IMR-90 (cell line): ENCODE measurements at regions not wholly inside any gene's neighbourhood (a gene's known extent, or its start where the extent isn't known, plus 50 kb on each side); places are given as distances from the start of the nearest gene placed in this dataset.

Source experiments
- ATAC-seq: fragments of 200-7000 bp; cut with Tn5 transposase; 2 replicates; pipeline ENCODE4 v1.9.1; 2020; ENCODE audit warnings: low read depth, mild to moderate bottlenecking, moderate library complexity
- BruUV-seq: library from RNA; stranded (reverse); fragments of 400-500 nt; replicated peaks from 2 replicates; lab custom pipeline; 2021; lab: Mats Ljungman, UMichigan
- CTCF ChIA-PET: fragments of 300-600 bp; formaldehyde crosslinking; extraction: SDS; loops from one replicate; lab custom pipeline; 2021; ENCODE audit warnings: antibody characterized with exemption; lab: Yijun Ruan, JAX
- POLR2A ChIA-PET: fragments of 300-600 bp; sonication (Branson Sonifier 250); formaldehyde crosslinking; loops from one replicate; lab custom pipeline; 2022; ENCODE audit warnings: antibody characterized with exemption; ENCODE audit not compliant: unreplicated experiment; lab: Charles Lee
- DNase-seq: peaks from one replicate; pipeline ENCODE4 v3.0.0; 2013
- H2AFZ ChIP-seq: replicated peaks from 2 replicates; pipeline ENCODE3; 2013; ENCODE audit warnings: low read length, mild to moderate bottlenecking; ENCODE audit not compliant: poor library complexity
- H2AK5ac ChIP-seq: 2 replicates; pipeline ENCODE4 v1.6.1; 2013; ENCODE audit warnings: low read depth, low read length, inconsistent platforms
- H2AK9ac ChIP-seq: replicated peaks from 2 replicates; pipeline ENCODE3; 2013; ENCODE audit warnings: mild to moderate bottlenecking, low read depth, low read length, moderate library complexity; ENCODE audit not compliant: poor library complexity
- H2BK120ac ChIP-seq: 2 replicates; pipeline ENCODE4 v1.6.1; 2013; ENCODE audit warnings: low read depth, low read length, inconsistent platforms
- H2BK15ac ChIP-seq: 3 replicates; pipeline ENCODE4 v1.6.1; 2013; ENCODE audit warnings: low read depth, low read length, inconsistent platforms
- H2BK20ac ChIP-seq: 2 replicates; pipeline ENCODE4 v1.6.1; 2013; ENCODE audit warnings: low read depth, mild to moderate bottlenecking, inconsistent platforms, low read length, moderate library complexity
- H2BK5ac ChIP-seq: 2 replicates; pipeline ENCODE4 v1.6.1; 2013; ENCODE audit warnings: mild to moderate bottlenecking, low read depth, low read length, inconsistent platforms; ENCODE audit not compliant: poor library complexity, severe bottlenecking
- H3K14ac ChIP-seq: replicated peaks from 2 replicates; pipeline ENCODE4 v1.6.1; 2013; ENCODE audit warnings: low read depth, low read length, inconsistent platforms
- H3K18ac ChIP-seq: 2 replicates; pipeline ENCODE4 v1.6.1; 2013; ENCODE audit warnings: low read depth, low read length, control low read depth
- H3K23ac ChIP-seq: 2 replicates; pipeline ENCODE4 v1.6.1; 2013; ENCODE audit warnings: low read depth, low read length, inconsistent platforms
- H3K27ac ChIP-seq: 2 replicates; pipeline ENCODE4 v1.5.1; 2013; ENCODE audit warnings: mild to moderate bottlenecking, control low read depth, low read length; ENCODE audit not compliant: insufficient read depth
- H3K27me3 ChIP-seq: 2 replicates; pipeline ENCODE4 v1.6.1; 2013; ENCODE audit warnings: low read length; ENCODE audit not compliant: control insufficient read depth, insufficient read depth
- H3K36me3 ChIP-seq: 2 replicates; pipeline ENCODE4 v1.6.1; 2013; ENCODE audit warnings: low read length, mixed read lengths; ENCODE audit not compliant: control insufficient read depth, insufficient read depth
- H3K4ac ChIP-seq: 2 replicates; pipeline ENCODE4 v1.6.1; 2013; ENCODE audit warnings: low read depth, low read length, inconsistent platforms
- H3K4me1 ChIP-seq: 2 replicates; pipeline ENCODE4 v1.6.1; 2013; ENCODE audit warnings: low read length, mixed read lengths; ENCODE audit not compliant: control insufficient read depth, insufficient read depth
- H3K4me2 ChIP-seq: 2 replicates; pipeline ENCODE4 v1.6.1; 2013; ENCODE audit warnings: low read depth, mild to moderate bottlenecking, control low read depth, low read length, moderate library complexity
- H3K4me3 ChIP-seq: 2 replicates; pipeline ENCODE4 v1.5.1; 2013; ENCODE audit warnings: low read depth, mild to moderate bottlenecking, control low read depth, low read length, moderate library complexity; ENCODE audit not compliant: insufficient read depth
- H3K56ac ChIP-seq: 2 replicates; pipeline ENCODE4 v1.6.1; 2013; ENCODE audit warnings: low read length, inconsistent platforms; ENCODE audit not compliant: insufficient read depth; ENCODE audit errors: extremely low read depth
- H3K79me1 ChIP-seq, 2 experiments: 2 replicates each; pipeline ENCODE4 v1.6.1; 2013; ENCODE audit warnings: low read length in 2 of 2, inconsistent platforms in 1 of 2, low read depth in 1 of 2
- H3K9ac ChIP-seq: 2 replicates; pipeline ENCODE4 v1.6.1; 2013; ENCODE audit warnings: low read depth, low read length, control low read depth
- H3K9me1 ChIP-seq: 2 replicates; pipeline ENCODE4 v1.6.1; 2013; ENCODE audit warnings: low read length, inconsistent platforms; ENCODE audit not compliant: insufficient read depth
- H3K9me3 ChIP-seq: 2 replicates; pipeline ENCODE4 v1.6.1; 2013; ENCODE audit warnings: low read length; ENCODE audit not compliant: control insufficient read depth, insufficient read depth
- H4K20me1 ChIP-seq: 2 replicates; pipeline ENCODE4 v1.6.1; 2013; ENCODE audit warnings: low read length, inconsistent platforms; ENCODE audit not compliant: insufficient read depth
- H4K5ac ChIP-seq: 2 replicates; pipeline ENCODE4 v1.6.1; 2013; ENCODE audit warnings: mild to moderate bottlenecking, low read depth, low read length, control low read depth
- H4K8ac ChIP-seq, 2 experiments: 2 replicates each; pipeline ENCODE4 v1.6.1; 2013; ENCODE audit warnings: low read depth in 2 of 2, low read length in 2 of 2, control low read depth in 1 of 2, inconsistent platforms in 1 of 2
- H4K91ac ChIP-seq: 2 replicates; pipeline ENCODE4 v1.6.1; 2013; ENCODE audit warnings: low read depth, low read length, inconsistent platforms; ENCODE audit not compliant: insufficient read depth
- BHLHE40 ChIP-seq: fragments of 150-350 bp; IDR thresholded peaks from 2 replicates; pipeline ENCODE4 v1.6.1; 2016; ENCODE audit warnings: mild to moderate bottlenecking, low read depth, low read length
- CEBPB ChIP-seq: IDR thresholded peaks from 2 replicates; pipeline ENCODE4 v1.6.1; 2012; ENCODE audit warnings: low read depth, low read length, improper control_type of control experiment
- CHD1 ChIP-seq: IDR thresholded peaks from 2 replicates; pipeline ENCODE4 v1.6.1; 2012; ENCODE audit warnings: low read depth, low read length, improper control_type of control experiment
- CTCF ChIP-seq: conservative IDR thresholded peaks from 2 replicates; pipeline ENCODE4 v1.5.1; 2012; ENCODE audit warnings: mild to moderate bottlenecking, low read depth, low read length, improper control_type of control experiment
- ELK1 ChIP-seq: fragments of 150-350 bp; IDR thresholded peaks from 2 replicates; pipeline ENCODE4 v1.6.1; 2016; ENCODE audit warnings: low read depth, mild to moderate bottlenecking, low read length, moderate library complexity, borderline replicate concordance
- FOS ChIP-seq: fragments of 150-350 bp; IDR thresholded peaks from 2 replicates; pipeline ENCODE4 v1.6.1; 2016; ENCODE audit warnings: low read depth, low read length
- MAFK ChIP-seq: IDR thresholded peaks from 2 replicates; pipeline ENCODE4 v1.6.1; 2012; ENCODE audit warnings: low read depth, low read length, improper control_type of control experiment
- MAZ ChIP-seq: IDR thresholded peaks from 2 replicates; pipeline ENCODE4 v1.6.1; 2012; ENCODE audit warnings: low read depth, mild to moderate bottlenecking, low read length, improper control_type of control experiment, moderate library complexity, borderline replicate concordance
- MXI1 ChIP-seq: IDR thresholded peaks from 2 replicates; pipeline ENCODE4 v1.6.1; 2012; ENCODE audit warnings: low read depth, mild to moderate bottlenecking, low read length, moderate library complexity, borderline replicate concordance
- NFE2L2 ChIP-seq: fragments of 150-350 bp; IDR thresholded peaks from 2 replicates; pipeline ENCODE4 v1.6.1; 2016; ENCODE audit warnings: low read depth, mild to moderate bottlenecking, low read length
- POLR2A ChIP-seq: IDR thresholded peaks from 2 replicates; pipeline ENCODE4 v1.6.1; 2012; ENCODE audit warnings: mild to moderate bottlenecking, low read depth, low read length
- RAD21 ChIP-seq: IDR thresholded peaks from 2 replicates; pipeline ENCODE4 v1.6.1; 2012; ENCODE audit warnings: low read length, improper control_type of control experiment
- RCOR1 ChIP-seq: IDR thresholded peaks from 2 replicates; pipeline ENCODE4 v1.6.1; 2012; ENCODE audit warnings: mild to moderate bottlenecking, low read length, improper control_type of control experiment; ENCODE audit not compliant: insufficient replicate concordance
- RFX5 ChIP-seq: IDR thresholded peaks from 2 replicates; pipeline ENCODE4 v1.8.0; 2012; ENCODE audit warnings: low read depth, mild to moderate bottlenecking, low read length, moderate library complexity
- SMC3 ChIP-seq: fragments of 150-350 bp; IDR thresholded peaks from 2 replicates; pipeline ENCODE4 v1.6.1; 2016; ENCODE audit warnings: low read depth, mild to moderate bottlenecking, antibody characterized with exemption, low read length, moderate library complexity
- USF2 ChIP-seq: fragments of 150-350 bp; IDR thresholded peaks from 2 replicates; pipeline ENCODE4 v1.6.1; 2017; ENCODE audit warnings: mild to moderate bottlenecking, antibody characterized with exemption, low read length, low read depth
- WGBS, 2 experiments: methylation state at CpG; one replicate each; pipeline versions ENCODE4 v1.1.5 to v1.1.7; 2013; ENCODE audit warnings: missing lambda C conversion rate in 2 of 2; ENCODE audit not compliant: insufficient read length in 1 of 2; ENCODE audit errors: extremely low coverage in 2 of 2; 5-methylcytosine and 5-hydroxymethylcytosine counted together
- dilution Hi-C: fragments of 300-500 bp; cut with HindIII; formaldehyde crosslinking; loops from one replicate; pipeline ENCODE4 v1.14.3; 2018; ENCODE audit warnings: low sequenced_read_pairs; ENCODE audit not compliant: unreplicated experiment
- in situ Hi-C: fragments of 300-500 bp; cut with MboI; formaldehyde crosslinking; loops from 3 replicates; pipeline ENCODE4 v1.14.3; 2019; ENCODE audit warnings: low sequenced_read_pairs, inconsistent platforms, mixed read lengths
- intact Hi-C: fragments of 100-400 bp; cut with micrococcal nuclease; formaldehyde crosslinking; loops from 2 replicates; pipeline ENCODE4 v1.10.0; 2022

GRCh38 chr10:30114401-30114800, 55.0 kb upstream of the JCAD start:
- POLR2A ChIA-PET, result interaction anchor here (0.6 kb wide), 1 partner anchor 86 kb away, joined by 3 read pairs; no protein-coding TSS in a partner anchor
- Histone ChIP-seq H3K4me3 (no peak overlapping the region), H3K4ac (no peak overlapping the region), H2BK20ac (no peak overlapping the region), H3K4me1 (no peaks in the 10 kb centered on the region; the same call in 1 of the 2 replicates), H2AFZ (no peak overlapping the region), H2BK120ac (no peak overlapping the region), H3K9me3 (no peaks in the 10 kb centered on the region), H3K27me3 (peaks cover 7% of the 10 kb centered on the region), H4K91ac (no peak overlapping the region), H2BK15ac (no peak overlapping the region), H4K20me1 (no peaks in the 10 kb centered on the region), H3K56ac (no peak overlapping the region), H3K18ac (no peak overlapping the region), H3K14ac (no peak overlapping the region), H3K27ac (no peak overlapping the region), H3K9ac (no peak overlapping the region), H3K4me2 (no peak overlapping the region), H2AK9ac (no peak overlapping the region), H3K23ac (no peak overlapping the region), H4K8ac (no peak overlapping the region), H2BK5ac (no peak overlapping the region), H3K36me3 (no peaks in the 10 kb centered on the region), H3K79me1 (no peaks in the 10 kb centered on the region; a peak in 1 of 4 replicates), H3K9me1 (peaks cover 16% of the 10 kb centered on the region; the same call in 1 of the 2 replicates), H2AK5ac (no peak overlapping the region), H4K5ac (no peak overlapping the region)
- CTCF ChIA-PET, result no interaction called here
- DNase-seq (no peak), ATAC-seq (no peak)
- dilution Hi-C loops (no loop called here), intact Hi-C loops (no loop called here), in situ Hi-C loops (no loop called here)
- no CpG with 5 or more reads among the region's 1 CpG for WGBS, 2 experiments
- BruUV-seq, result no TSS peak
- TF ChIP-seq CHD1, result no peak
- no peak for TF ChIP-seq MAZ
- no peak for TF ChIP-seq ELK1
- no peak for TF ChIP-seq USF2
- TF ChIP-seq MAFK, result no peak
- TF ChIP-seq RFX5, result no peak
- no peak for TF ChIP-seq SMC3
- TF ChIP-seq MXI1, result no peak
- TF ChIP-seq NFE2L2, result no peak
- no peak for TF ChIP-seq POLR2A
- TF ChIP-seq CTCF, result no peak
- TF ChIP-seq FOS, result no peak
- TF ChIP-seq CEBPB, result no peak
- no peak for TF ChIP-seq RAD21
- TF ChIP-seq RCOR1, result no peak
- TF ChIP-seq BHLHE40, result no peak
